T1000 (cell line): ENCODE measurements at regions not wholly inside any gene's neighbourhood (a gene's known extent, or its start where the extent isn't known, plus 50 kb on each side); places are given as distances from the start of the nearest gene placed in this dataset.
A peak's percentile ranks its signal among the peaks of the same experiment; 100 is the strongest.

Source experiments
- DNase-seq: peaks from one replicate; lab custom pipeline; 2025; ENCODE audit warnings: mixed read lengths; lab: John Stamatoyannopoulos, UW

DNA sequence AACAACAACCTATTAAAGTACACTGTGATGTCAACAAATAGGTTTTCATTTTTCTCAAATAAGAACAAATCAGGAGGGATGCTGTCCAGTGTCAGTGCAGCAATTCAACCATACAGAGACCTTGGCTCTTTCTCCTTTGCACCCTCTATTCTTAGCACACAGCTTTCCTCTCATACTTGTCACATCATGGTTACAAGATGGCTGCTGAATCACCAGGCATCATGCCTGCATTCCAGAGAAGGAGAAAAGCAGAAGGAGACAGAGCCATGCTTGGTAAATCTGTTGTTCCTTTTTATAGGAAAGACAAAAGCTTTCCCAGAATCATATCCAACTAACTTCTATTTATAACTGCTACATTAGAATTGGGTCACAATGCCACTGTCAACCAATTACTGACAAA, 124.7 kb upstream of the VLDLR start:
- no peak for DNase-seq

DNA sequence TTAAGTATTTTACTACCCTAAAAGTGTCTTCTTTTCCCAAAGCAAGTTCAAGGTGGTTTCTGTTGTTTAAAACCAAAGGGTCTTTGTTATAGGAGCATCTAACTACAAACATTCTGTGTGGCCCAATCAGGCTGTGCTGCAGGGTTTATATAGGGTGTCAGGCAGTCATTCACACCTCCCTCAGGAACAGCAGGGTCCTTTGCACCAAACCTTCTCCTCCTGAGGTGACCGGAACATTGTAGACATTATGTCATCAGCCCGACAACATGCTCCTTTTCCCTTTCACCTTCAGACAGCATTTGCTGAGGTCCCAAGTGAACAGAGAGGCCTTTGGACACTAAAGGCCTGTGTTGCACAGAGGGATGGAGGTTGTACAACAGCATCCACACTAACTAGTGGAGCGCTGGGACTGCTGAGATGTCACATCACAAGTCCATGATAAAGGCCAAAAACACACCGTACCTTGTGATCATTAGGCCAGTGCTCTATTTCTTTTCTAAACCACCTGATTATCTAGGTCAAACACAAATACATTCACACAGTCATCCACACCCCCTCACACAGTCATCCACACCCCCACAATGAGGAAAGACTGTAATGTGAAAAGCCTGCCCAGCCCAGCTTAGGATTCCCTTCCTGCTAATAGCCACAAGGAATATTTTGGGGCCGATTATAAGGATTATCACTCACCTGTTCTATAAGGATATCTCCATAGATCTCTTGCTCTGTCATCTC, 123.8 kb upstream of the VLDLR start:
- DNase-seq: no peak

GRCh38 chr9:2502210-2502609, 119.4 kb upstream of the VLDLR start:
- no peak for DNase-seq

DNA sequence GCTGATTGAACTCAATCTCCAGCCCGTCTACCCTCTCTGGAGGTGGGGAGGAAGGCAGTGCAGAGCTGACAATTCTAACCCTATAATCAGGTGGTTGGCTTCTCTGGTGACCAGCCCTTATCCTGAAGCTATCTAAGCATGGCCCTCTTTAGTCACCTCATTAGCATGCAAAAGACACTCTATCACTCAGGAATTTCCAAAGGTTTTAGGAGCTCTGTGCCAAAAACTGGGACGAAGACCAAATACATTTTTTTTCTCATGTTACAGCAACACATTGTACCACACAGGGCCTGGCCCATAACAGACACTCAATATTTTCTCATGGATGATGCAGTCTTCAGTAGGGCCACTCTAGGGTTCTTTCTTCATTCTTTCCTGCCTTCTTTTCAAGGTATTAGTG, 118.8 kb upstream of the VLDLR start:
- no peak for DNase-seq

GRCh38 chr9:2506321-2506720, 115.3 kb upstream of the VLDLR start:
- DNase-seq: no peak

GRCh38 chr9:2523591-2523990, 98.0 kb upstream of the VLDLR start:
- no peak for DNase-seq

DNA sequence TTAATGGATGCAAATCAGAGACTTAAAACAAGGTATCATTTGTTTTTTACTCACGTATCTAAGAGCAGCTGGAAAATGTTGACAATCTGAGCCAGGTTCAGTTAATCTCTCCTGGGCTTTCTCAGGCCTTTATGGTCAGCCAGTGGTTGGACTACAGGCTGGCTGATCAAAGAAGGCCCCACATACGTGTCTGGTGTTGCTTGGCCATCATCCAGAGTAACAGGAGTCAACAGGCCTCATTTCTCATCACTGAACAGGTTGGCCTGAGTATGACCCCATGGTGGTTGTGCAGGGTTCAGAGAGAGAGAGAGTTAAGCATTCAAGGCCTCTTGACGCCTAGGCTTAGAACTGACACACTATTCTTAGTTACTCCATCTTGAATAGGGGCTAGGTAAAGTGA, 97.0 kb upstream of the VLDLR start:
- DNase-seq: no peak

- no peak for DNase-seq
Observed at GRCh38 chr9:2525147-2525546, 96.4 kb upstream of the VLDLR start.

DNA sequence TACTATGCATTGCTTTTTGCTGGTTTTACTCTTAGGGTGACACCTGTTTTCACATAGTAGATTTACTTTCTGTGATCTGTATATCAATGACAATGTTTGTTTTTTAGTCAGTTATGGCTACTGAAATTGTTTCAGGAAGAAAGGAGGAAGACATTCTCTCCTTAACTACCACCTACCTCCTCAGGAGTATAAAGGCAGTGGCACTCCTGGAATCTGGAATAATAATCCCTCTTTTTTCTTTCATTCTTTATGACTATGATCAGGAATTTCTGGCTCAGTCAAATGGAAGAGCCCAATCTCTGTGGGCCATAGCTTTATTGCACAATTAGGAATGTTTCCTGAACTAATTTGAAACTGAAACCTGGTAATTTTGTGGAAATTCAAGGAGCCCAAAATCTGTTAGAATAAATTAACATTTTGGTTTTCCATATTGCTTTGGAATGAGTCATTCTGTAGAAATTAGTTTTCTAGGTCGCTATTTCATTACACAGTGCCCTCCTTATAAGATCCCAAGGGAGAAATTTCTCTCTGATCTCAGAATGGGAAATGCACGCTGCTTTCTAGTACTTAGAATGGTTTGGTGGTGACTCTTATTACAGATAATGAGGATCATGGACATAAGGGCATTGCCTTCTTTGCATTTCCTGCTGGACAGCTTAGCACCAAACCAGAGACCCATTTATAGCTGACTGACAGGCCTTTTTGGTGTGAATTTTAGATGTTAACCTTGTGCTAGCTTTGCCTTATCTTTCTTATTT, 95.3 kb upstream of the VLDLR start:
- DNase-seq: no peak

GRCh38 chr9:2531481-2531880, 90.1 kb upstream of the VLDLR start:
- no peak for DNase-seq

DNA sequence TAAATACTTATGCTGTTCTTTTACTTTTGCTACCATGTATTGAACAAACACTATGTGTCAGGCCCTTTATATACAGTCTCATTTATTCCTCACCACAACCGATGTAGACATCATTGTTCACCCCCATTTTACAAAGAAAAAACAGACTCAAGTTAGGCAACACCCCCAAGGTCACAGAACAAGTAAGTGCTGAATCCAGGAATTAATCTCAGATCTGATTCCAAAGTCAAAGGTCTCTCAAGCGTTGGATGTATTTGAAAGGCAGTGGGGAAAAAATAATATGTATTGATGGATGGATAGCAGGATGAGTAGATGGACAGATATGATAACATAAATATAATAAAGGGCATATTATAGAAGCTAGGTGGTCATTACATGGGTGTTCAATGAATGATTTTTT, 85.1 kb upstream of the VLDLR start:
- no peak for DNase-seq

GRCh38 chr9:2545881-2546490, 75.6 kb upstream of the VLDLR start:
- DNase-seq: no peak

- peak; percentile 11 for DNase-seq
Observed at GRCh38 chr9:2555899-2556600, 65.5 kb upstream of the VLDLR start.

GRCh38 chr9:2557693-2558092, 63.9 kb upstream of the VLDLR start:
- DNase-seq: no peak

DNA sequence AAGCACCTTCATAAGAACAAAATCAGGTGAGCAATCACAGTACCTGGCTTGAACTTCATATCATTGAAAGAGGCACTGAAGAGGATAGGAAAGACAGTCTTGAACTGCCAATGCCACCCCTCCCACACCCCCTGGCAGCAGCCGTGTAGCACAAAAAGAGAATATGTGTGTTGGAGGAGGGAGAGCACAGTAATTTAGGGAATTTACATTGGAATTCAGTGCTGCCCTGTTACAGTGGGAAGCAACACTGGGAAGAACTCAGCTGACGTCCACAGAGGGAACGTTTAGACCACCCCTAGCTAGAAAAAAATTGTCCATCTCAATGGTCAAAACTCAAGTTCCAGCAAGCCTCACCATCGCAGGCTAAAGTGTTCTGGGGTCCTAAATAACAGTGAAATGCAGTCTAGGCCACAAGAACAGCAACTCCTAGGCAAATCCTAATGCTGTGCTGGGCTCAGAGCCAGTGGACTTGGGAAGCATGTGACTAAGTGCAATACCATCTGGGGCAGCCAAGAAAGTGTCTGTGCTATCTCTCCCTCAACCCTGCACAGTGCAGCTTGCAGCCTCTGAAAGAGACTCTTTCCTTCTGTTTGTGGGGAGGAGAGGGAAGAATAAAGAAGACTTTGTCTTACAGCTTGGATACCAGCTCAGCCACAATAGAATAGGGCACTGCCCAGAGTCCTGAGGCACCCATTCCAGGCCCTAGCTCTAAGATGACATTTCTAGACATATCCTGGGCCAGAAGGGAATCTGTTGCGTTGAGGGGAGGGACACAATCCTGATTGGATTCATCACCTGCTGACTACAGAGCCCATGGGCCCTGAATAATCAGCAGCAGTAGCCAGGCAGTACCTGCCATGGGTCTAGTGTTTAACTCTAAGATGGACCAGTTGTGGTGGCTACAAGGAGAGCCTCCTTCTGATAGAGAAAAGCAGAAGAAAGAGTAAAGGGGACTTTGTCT, 62.1 kb upstream of the VLDLR start:
- DNase-seq: peak; percentile 18

GRCh38 chr9:2560180-2560579, 61.4 kb upstream of the VLDLR start:
- no peak for DNase-seq

GRCh38 chr9:2565676-2566340, 55.8 kb upstream of the VLDLR start:
- DNase-seq: no peak

DNA sequence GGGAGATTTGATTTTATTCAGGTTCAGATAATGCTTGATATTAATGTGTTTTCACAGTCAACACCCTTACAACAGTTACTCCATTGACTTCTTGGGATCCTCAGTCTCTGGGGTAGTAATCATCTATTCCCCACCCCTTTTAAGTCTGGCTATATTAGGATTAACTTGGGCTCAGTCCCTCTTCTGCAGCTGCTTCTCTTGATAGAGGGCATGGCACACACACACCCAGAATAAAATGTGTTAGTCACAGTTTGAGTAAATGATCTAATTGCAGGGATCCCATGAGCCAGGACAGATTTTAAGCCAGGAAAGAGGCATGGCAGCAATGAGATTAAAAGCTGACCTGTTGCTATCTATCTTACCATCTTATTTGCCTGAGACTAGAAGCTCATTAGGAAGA, 53.7 kb upstream of the VLDLR start:
- no peak for DNase-seq

DNA sequence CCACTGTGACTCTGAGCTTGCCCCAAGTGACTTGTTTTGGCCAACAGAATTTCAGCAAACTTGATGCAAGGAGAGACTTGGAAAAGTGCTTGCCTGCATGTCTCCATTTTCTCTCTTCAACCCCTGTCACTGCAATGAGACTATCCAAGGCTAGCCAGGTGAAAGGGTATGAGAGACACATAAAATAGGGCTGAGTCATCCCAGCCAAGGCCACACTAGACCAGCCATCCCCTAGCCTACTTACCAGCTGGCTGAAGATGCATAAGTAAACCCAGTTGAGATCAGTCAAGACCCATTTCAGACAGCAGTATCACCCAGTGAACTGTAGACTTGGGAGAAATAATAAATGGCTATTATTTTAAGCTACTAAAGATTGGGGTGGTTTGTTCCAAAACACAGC, 52.9 kb upstream of the VLDLR start:
- no peak for DNase-seq

DNA sequence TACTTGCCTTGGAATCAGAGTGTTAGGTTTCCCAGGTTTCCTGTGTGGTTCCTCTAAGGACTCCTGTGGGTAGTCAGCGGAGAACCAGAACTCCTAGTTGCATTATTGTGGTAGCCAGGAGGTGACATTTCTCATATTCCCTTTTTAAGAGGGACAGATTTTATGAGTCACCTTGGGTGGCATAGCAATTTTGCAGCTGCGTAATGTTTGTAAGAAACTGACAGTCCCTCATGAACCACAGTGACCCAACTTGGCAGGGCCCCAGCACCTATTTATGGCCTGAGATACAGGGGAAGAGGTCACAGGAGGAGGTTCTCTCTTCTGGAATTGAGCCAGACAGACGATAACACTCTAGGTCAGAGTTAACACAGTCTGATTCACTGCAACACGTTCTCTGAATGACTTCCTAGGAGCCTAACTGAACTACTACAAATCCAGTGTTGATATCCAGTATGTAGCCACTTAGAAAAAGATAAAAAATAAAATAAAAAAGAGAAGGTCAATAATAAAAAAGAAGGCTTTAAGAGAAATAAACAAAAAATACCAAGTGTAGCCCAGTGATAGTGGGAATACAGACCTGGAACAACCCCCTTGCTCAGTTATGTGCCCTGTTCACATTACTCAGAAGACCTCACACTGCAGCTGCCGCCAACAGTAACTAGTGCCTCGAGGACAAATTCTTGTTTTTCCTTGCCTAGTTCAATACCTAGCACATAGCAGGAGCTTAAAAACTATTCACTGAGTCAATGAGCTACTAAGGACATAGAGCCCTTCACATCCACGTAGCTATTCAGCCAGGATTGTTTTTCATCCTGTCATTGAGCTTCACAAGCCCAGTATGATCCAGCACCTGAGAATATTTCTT, 50.7 kb upstream of the VLDLR start:
- DNase-seq: peak; percentile 29
